ENCODE measurements at regions not wholly inside any gene's neighbourhood (a gene's known extent, or its start where the extent isn't known, plus 50 kb on each side); places are given as distances from the start of the nearest gene placed in this dataset.

DNA sequence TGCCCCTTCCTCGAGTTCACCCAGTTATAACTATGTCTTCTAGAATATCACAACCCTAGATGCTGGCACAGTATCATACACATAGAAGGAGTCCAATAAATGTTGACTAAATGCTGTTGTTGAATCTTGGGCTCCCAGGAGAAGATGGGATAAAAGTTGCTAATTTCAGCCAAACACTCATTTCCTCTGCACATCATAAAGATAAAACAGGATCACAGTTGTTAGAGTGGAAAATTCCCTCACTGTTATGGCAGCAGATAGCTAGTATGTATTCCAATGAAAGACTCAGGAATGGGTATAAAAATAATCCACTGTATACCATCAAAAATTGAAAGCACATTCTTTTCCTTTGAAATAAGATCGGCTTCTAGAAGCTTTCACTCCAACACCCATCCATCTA, 294.9 kb upstream of the TSHZ2 start:
- no peaks in the 10 kb centered on the region for H3K4me1 Mint-ChIP-seq (ENCODE audit: low read depth)
- H3K9me3 Mint-ChIP-seq, result peaks cover 43% of the 10 kb centered on the region
- no peaks in the 10 kb centered on the region for H3K27me3 Mint-ChIP-seq (ENCODE audit: insufficient read depth)

DNA sequence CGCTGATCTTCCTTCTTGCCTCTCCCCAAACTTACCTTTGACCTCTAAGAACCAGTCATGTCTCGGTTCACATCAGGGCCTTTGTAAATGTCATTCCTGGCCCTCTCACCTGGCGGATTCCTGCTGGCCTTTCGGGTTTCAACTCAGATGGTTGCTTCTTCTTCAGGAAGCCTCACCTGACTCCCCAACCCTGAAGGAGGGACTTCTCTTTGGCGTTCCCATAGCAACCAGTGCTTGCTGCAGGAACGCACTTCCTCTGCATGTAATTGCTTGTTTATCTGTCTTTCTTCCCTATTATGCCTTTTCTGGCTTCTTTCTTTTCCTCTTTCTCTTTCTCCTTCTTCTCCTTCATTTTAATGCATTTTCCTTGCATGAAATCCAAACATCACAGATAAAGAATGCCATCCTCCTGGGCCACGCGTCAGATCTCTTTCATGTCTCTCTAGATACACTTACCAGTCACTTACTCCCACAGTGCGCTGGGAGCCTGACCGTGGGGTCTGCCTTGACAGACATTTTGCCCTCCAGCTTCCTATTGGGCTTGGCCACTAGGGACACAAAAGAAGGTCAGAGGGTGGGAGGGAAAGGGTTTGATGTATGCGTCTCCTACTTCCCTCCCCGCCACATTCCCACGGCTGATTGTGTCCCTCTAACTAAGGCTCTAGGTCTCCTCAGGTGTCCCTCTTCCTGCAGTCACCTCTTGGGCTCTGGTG, 295.7 kb upstream of the TSHZ2 start:
- TF ChIP-seq, protein P1, sequence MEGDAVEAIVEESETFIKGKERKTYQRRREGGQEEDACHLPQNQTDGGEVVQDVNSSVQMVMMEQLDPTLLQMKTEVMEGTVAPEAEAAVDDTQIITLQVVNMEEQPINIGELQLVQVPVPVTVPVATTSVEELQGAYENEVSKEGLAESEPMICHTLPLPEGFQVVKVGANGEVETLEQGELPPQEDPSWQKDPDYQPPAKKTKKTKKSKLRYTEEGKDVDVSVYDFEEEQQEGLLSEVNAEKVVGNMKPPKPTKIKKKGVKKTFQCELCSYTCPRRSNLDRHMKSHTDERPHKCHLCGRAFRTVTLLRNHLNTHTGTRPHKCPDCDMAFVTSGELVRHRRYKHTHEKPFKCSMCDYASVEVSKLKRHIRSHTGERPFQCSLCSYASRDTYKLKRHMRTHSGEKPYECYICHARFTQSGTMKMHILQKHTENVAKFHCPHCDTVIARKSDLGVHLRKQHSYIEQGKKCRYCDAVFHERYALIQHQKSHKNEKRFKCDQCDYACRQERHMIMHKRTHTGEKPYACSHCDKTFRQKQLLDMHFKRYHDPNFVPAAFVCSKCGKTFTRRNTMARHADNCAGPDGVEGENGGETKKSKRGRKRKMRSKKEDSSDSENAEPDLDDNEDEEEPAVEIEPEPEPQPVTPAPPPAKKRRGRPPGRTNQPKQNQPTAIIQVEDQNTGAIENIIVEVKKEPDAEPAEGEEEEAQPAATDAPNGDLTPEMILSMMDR (IDR thresholded peaks at IDR 0.05), result no peak
- peaks cover 4% of the 10 kb centered on the region; the same call in 1 of the 2 replicates for H3K36me3 Mint-ChIP-seq (ENCODE audit: low read depth)
- H3K9me3 Mint-ChIP-seq, result peaks cover 45% of the 10 kb centered on the region

More for the DNA sequence above, 294.9 kb upstream of the TSHZ2 start:
- Mint-ChIP-seq H3K27ac (no peak overlapping the region), H3K4me3 (no peak overlapping the region), H3K36me3 (ENCODE audit: low read depth) (peaks cover 4% of the 10 kb centered on the region; the same call in 1 of the 2 replicates)
- TF ChIP-seq, protein P1 (IDR thresholded peaks at IDR 0.05), result no peak
- DNase-seq, result no peak

DNA sequence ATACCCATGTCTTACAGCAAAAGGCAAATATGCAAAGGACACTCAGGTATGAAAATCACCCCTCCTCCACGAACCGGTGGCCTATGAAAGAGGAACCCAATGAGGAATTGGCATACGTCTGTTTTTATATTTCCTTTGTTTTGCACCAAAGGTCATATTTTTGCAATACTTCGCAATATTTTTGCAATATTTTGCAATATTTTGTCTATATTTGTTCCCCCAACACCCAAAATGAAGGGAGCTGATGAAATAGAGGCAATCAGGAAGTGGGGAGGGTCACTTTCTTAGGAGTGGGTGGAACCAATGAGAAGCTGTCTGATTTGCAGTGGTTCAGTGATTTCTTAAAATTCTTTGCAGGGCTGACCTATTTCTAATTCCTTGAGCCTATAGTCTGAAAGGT, 296.8 kb upstream of the TSHZ2 start:
- Mint-ChIP-seq H3K27me3 (ENCODE audit: insufficient read depth) (no peaks in the 10 kb centered on the region), H3K27ac (no peak overlapping the region), H3K4me3 (no peak overlapping the region), H3K36me3 (ENCODE audit: low read depth) (peaks cover 4% of the 10 kb centered on the region; the same call in 1 of the 2 replicates), H3K9me3 (peaks cover 47% of the 10 kb centered on the region), H3K4me1 (ENCODE audit: low read depth) (no peaks in the 10 kb centered on the region)
- TF ChIP-seq, protein P1 (IDR thresholded peaks at IDR 0.05), result no peak
- no peak for DNase-seq

More for the DNA sequence above, 295.7 kb upstream of the TSHZ2 start:
- no peak for DNase-seq
- H3K27ac Mint-ChIP-seq, result no peak overlapping the region
- no peaks in the 10 kb centered on the region for H3K4me1 Mint-ChIP-seq (ENCODE audit: low read depth)
- no peaks in the 10 kb centered on the region for H3K27me3 Mint-ChIP-seq (ENCODE audit: insufficient read depth)
- no peak overlapping the region for H3K4me3 Mint-ChIP-seq

GRCh38 chr20:52668626-52669025, 303.5 kb upstream of the TSHZ2 start:
- no peak for DNase-seq
- Mint-ChIP-seq H3K36me3 (ENCODE audit: low read depth) (no peaks in the 10 kb centered on the region), H3K9me3 (peaks cover 28% of the 10 kb centered on the region), H3K27ac (no peak overlapping the region), H3K27me3 (ENCODE audit: insufficient read depth) (no peaks in the 10 kb centered on the region), H3K4me1 (ENCODE audit: low read depth) (no peaks in the 10 kb centered on the region), H3K4me3 (no peak overlapping the region)
- TF ChIP-seq, protein P1 (IDR thresholded peaks at IDR 0.05), result no peak

DNA sequence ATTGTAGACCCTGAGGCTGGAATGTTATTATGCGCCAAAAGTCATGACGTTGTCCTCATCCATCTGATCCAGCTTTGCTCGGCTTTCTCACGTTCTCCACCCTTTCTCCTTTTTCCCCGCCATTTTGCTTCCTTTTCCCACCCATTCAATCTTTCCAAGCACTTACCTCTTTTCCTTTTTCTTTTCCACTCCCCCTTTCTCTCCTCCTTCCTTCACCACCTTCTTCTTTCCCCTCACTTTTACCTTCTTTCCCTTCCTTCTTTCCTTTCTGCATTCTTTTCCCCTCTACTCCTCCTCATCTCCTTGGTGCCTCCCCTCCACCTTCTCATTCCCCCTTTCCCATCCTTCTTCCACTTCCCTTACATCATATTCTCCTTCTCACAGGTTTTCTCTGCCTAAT, 304.8 kb upstream of the TSHZ2 start:
- TF ChIP-seq, protein P1 (IDR thresholded peaks at IDR 0.05), result no peak
- Mint-ChIP-seq H3K4me1 (ENCODE audit: low read depth) (no peaks in the 10 kb centered on the region), H3K9me3 (peaks cover 34% of the 10 kb centered on the region), H3K27me3 (ENCODE audit: insufficient read depth) (no peaks in the 10 kb centered on the region), H3K36me3 (ENCODE audit: low read depth) (no peaks in the 10 kb centered on the region), H3K4me3 (no peak overlapping the region), H3K27ac (no peak overlapping the region)
- DNase-seq, result no peak
